GM21360 (cell line): ENCODE measurements at regions not wholly inside any gene's neighbourhood (a gene's known extent, or its start where the extent isn't known, plus 50 kb on each side); places are given as distances from the start of the nearest gene placed in this dataset.
"Not testable (repeated sequence)": the region's sequence is repeated elsewhere in the genome, so short reads cannot be mapped to it uniquely, and the experiment has no call there.

ENCODE experiments used
- ATAC-seq: cut with Tn5 transposase; IDR thresholded peaks from one replicate; pipeline ENCODE4 v1.9.1; 2021; ENCODE audit warnings: mild to moderate bottlenecking, moderate library complexity; ENCODE audit not compliant: unreplicated experiment

DNA sequence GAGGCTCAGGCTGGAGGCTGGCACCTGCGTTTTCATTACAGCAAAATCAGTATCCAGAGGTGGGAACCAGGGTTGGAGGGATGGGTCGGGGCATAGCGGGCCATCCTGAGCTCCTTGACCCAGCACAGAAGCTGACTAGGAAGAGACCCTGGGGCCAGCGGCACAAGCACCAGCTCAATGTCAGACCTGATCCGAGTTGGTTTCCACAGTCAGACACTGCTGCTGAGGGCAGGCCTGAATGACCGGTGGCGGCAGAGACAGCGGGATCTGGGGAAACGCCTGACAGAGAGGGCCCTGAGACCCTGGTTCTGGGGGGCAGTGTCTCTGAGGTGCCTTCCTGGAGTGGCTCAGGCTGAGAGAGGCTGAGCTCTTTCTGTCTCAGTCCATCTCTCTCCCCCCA is 162.0 kb upstream of the C1orf174 start:
- ATAC-seq, result no peak

DNA sequence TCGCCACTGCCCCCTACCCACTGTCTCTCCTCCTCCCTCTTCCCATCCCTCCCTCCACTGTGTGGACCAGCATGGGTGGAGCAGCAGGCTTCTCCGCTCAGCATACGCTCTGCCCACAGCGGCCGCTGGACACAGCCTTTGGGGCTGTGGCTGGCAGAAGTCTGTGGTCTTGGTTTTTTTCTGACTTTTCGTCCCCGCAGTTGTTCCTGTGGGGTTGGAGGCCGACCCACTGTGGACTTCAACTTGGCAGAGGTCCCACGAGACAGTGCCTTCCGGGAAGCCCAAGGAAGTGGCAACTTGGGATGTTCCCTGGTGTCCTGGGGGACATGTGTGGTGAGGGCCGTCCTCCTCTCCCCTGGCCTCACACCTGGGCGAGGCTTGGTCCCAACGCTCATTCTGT is 162.5 kb upstream of the C1orf174 start:
- ATAC-seq, result no peak

DNA sequence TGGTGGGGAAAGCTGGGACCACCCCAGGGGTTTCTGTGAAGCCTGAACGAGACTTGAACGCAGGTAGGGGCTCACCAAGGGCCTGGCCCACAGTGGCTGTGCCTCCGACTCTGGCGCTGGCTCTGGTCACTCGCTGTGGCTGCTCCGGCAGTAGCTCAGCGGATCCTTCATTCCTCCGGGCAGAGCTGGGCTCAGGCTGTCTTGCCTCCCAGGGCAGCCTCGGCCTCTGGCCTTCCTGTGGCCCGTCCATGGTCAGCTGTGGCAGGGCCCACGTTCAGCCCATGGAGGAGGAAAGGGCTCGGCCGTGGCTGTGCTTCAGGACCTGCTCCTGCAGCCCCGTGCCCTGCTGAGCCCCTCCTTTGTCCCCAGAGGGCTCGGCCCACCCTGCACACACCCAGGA is 162.9 kb upstream of the C1orf174 start:
- no peak for ATAC-seq

DNA sequence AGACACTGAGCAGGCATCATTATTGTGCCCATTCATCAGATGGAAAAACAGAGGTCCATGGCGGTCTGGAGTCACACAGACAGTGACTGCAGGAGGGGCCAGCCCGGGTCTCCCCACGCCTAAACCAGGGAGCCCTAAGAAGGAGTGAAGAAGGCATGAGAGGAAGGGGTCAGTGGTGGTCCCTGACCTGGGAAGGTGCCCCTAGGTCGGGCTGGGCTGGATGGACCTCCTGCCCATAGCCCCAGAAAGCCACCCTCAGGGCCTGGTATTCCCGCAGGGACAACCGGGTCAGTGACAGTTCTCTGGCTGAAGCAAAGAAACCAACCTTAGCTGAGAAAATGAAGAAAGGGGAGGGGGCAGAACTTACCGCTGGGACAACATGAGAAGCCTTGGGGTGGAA is 163.4 kb upstream of the C1orf174 start:
- no peak for ATAC-seq

DNA sequence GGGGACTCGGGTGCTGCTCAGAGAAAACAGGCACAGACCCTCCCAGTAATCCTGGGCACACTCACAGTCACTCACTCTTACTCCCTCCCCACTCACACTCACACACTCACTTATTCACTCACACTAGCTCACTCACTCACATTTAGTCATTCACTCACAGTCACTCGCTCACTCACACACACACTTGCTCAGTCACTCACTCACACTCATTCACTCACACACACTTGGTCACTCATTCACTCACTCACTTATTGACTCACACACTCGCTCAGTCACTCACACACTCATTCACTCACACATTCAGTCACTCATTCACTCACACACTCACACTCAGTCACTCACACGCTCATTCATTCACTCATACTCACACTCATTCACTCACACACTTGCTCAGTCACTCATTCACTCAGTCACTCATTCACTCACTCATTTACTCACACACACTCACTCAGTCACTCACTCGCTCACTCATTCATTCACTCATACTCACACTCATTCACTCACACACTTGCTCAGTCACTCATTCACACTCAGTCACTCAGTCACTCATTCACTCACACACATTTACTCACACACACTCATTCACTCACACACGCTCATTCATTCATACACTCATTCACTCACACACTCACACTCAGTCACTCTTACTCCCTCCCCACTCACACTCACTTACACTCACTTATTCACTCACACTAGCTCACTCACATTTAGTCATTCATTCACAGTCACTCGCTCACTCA is 164.2 kb upstream of the C1orf174 start:
- ATAC-seq, result no peak

DNA sequence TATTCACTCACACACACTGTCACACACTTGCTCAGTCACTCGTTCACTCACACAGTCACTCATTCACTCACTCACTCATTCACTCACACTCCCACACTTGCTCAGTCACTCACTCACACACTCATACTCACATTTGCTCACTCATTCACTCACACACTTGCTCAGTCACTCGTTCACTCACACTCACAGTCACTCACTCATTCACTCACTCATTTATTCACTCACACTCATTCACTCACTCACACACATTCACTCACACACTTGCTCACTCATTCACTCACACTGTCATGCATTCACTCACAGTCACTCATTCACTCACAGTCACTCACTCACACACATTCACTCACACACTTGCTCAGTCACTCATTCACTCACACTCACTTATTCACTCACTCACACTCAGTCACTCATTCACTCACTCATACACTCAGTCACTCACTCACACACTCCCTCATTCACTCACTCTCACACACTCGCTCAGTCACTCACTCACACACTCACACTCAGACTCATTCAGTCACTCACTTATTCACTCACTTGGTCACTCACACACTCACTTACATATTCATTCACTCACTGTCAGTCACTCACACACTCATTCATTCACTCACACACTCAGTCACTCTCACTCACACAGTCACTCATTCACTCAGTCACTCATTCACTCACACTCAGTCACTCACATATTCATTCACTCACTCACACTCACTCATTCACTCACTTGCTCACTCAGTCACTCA is 167.0 kb upstream of the C1orf174 start:
- no peak for ATAC-seq

DNA sequence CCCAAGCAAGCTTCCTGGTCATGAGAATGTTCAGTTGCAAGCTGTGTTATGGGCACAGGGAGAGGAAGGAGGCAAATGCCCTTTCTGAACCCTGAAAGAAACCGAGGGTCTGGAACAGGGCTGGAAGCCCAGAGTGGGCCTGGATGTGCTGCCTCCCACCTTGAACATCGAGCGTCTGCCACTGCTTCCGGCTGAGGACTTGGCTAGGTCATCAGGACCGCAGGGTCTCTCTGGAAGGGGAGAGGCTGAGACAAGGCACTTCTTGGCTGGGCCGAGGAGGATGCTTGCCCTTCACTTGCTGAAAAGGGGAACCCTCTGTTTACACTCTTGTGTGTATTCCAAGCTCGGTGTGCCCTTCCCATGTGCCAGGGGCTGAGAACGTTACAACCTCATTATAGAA is 168.0 kb upstream of the C1orf174 start:
- ATAC-seq, result no peak

DNA sequence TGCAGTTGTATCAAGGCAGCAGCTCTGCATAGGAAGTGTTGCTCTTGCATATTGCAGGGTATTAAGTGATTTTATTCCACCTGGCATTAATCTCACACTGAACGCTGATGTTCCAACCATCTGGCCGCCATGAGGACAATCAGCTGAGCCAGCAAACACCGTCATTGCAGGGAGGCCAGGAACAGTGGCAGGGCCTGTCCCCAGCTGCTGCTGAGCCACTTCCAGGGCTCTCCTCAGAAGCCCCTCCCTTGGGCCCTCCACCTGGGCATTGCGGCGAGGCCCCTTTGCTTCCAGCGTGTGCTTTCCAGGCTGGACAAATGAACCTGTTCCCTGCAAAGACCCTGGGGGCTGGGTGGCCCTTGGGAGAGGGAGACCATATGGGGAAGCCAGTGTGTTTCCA is 171.6 kb upstream of the C1orf174 start:
- ATAC-seq, result no peak

DNA sequence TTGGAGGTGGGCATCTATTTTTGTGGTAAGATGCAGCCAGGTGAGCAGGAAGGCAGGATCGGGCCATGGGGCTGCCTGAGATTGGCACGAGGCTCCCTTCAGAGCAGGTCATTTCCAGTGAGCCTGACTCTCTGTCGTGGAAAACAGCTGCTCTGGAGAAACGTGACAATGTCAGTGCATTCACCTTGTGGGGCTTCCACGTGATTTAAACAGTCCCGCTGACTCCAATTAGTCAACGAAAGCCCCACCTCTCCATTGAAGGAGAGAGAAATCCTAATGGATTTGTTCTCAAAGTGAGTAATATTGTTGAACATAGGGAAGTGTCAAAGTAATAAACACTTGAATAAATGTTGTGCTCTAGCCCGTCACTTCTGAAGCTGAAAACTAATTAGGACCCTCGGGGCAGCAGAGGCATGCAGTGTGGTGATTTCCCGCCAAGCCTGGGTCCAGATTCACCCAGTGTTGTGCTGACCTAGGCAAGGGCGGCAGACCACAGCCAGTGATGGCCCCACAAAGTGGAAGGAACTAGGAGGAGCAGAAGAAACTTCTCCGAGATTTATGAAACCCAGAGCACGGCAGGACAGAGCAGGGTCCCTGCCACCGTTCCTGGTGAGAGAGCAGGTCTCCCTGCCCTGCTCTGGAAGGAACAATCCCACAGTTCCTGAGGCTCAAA is 172.5 kb upstream of the C1orf174 start:
- ATAC-seq, result no peak

DNA sequence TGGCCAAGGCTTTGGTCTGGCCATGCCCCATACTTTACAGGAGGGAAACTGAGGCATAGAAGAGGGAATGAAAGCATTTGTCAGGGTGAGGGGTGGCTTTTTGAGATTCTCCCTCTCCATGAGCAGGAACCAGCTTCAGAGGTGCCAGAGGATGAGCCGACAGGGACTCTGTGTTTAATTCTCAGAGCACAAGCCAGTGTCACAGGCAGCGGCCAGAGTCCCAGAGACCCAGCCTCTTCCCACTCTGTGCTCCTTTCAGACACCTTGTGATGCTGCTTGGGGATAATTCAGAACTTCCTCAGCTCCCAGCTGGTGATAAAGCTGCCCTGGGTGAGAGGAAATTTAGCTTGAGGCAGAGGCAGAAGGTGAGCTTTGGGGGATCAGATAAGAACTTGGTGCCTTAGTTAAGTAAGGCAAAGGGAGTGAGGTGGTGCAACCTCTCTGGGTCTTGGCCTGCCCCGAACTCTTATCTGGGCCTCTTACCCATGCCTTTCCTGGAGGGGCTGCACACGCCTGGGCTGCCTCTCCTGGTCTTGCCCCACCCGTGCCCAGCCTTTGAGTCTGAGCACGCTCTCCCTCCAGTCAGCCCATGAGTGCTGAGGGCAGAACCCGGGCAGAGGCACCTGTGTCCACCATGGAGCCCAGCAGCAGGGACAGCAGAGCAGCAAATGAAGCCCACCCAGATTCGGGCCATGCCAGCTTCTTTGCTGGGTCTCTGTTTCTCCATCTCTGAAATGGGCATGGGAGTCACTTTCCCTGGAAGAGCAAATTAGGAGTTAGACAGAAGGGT is 175.6 kb upstream of the C1orf174 start:
- ATAC-seq, result no peak

DNA sequence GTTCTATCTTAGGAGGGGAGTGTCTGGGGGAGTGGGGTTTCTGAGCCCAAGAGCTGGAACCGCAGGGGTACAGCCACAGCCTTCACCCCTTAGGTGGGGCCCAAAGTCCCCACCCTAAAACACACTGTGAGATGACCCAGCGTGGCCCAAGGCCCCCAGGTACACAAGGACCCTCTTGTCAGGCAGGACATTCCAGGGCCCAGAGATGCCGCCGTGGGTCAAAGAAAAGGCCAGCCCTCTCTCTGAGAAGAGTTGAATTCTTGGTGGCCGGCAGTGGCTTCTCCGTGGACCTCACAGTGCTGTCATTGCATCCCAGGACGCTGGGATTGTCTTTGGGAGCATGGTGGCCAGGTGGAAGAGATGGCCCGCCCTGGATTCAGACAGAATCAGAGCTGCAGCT is 176.3 kb upstream of the C1orf174 start:
- no peak for ATAC-seq

DNA sequence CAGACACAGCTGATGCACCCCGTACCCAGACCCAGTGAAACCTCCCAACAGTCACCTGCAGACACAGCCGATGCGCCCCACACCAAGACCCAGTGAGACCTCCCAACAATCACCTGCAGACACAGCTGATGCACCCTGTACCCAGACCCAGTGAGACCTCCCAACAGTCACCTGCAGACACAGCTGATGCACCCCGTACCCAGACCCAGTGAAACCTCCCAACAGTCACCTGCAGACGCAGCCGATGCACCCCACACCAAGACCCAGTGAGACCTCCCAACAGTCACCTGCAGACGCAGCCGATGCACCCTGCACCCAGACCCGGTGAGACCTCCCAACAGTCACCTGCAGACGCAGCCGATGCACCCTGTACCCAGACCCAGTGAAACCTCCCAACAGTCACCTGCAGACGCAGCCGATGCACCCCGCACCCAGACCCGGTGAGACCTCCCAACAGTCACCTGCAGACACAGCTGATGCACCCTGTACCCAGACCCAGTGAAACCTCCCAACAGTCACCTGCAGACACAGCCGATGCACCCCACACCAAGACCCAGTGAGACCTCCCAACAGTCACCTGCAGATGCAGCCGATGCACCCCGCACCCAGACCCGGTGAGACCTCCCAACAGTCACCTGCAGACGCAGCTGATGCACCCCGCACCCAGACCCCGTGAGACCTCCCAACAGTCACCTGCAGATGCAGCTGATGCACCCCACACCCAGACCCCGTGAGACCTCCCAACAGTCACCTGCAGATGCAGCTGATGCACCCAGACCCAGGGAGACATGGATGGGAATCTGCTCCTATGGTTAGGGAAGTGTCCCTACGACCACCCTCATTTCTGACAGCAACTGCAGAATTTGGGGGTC is 178.3 kb upstream of the C1orf174 start:
- not testable (repeated sequence) for ATAC-seq

DNA sequence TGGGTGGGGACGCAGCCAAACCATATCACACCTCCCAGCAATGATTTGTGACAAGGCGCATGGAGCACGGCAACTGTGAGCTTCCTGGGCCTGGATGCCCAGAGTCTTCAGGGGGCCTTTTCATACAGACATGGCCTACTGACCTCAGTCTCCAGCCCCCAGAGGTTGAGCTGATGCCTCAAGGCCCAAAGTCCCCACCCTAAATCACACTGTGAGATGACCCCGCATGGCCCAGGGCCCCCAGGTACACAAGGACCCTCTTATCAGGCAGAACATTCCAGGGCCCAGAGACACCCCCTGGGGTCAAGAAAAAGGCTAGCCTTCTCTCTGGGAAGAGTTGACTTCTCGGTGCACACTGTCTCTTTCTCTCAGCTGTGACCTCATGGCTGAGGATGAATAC is 179.7 kb upstream of the C1orf174 start:
- no peak for ATAC-seq

DNA sequence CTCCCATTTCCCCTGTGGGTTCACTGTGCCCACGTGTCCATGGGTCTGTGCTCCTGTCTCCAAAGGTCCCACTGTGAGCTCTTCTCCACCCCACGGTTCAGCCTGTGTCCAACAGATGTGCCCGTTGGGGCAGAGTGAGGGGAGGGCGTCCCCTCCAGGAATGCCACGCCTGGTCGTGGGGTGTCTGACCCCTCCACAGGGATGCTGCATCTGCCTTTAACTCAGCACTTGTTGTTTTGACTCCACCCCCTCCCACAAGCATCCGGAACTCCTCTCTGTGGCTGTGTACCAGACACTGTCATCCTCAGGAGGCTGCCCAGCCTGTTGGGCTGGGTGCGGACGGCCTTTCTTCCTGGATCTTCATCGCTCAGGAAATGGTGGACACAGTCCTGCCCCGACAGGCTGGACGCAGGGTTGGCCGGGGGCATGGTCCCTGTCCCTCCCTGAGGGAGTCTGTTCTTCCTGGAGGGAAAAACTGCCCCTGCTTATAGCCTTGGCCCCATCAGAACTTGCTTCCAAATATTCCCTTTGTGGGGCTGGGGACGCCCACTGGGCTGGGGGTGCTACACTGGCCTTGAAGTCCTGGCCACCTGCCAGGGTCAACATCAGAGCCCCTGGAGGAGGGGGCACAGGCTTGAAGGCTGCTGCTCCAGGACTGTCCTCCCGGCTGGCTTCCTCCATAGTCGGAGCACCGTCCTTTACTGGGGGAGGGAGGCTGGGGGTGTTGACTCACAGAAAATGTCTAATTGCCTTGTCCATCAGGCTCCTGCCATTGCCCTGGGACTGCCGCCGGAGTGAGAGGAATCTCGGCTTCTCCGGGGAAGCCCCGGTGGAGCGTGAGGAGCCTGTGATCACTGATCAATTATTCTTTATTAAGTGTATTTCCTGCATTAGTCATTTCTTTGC is 182.0 kb upstream of the C1orf174 start:
- ATAC-seq, result no peak

DNA sequence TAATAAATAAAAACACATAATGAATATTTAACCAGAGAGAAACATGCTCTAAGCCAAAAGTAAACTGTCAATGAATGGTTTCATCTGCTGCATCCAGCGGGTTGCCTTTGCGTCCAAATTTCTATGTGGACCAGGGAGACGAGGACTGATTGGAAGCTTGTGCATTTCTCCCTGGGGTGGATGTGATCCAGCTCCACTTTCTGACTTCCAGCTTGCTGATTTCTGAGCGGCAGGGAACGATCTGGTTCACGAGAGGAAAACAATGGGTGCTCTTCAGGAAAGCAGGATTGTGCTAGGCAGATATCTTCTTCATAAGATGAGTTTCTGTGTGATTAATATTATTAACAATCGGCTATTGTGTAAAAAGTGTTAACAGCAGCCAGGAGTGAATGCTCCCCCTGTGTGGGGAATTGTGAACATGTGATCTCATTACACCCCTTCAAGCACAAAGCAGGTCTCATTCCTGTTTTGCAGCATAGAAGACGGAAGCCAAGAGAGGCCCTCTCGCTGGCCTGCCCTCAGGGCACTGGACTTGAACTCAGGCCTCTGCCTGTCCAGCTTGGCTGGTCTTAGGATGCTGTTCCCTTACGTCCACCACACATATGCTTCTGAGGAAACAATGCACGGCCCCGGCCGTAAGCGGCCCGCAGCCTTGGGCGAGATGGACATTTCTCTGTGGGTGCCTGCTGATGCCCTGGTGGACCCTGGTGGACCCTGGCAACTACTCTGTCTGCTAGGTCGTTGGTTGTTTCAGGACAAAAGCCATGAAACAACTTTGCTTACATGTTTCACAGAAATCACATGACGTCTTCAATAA is 183.4 kb upstream of the C1orf174 start:
- no peak for ATAC-seq

DNA sequence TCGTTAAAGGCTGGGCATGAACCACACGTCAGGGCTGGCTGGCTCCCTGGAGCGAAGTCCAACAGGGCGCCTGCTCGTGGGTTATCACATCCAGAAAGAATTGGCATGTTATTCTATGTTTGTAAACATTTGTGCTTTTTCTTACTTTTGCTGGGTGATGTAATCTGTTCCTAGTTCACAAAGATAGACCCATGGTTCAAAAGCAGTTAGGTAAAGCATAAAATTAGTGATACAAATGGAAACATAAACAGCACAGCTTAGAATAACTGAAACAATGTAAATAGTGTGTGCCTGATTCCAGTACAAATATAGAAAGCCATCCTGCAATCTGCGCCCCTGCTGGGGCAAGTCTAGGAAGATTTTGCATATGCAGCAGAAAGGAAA is 184.0 kb upstream of the C1orf174 start:
- ATAC-seq, result no peak

DNA sequence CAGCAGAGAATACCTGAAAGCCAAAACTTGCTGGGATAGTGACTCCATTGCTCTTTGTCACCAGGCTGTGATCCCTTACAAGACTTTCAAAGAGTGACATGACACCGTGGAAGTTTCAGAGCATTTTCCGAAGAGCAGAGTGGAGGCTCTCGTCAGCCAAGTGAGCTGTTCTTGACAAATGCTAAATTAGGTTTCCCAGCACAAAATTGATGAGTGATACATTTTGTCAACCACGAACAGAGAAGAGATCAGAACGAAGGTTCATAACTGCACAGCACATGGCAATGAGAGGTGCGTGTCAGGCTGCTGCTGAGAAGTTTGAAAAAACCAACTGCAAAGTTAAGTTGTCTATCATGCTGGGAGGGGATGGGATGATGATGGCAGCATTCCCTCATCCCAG is 184.4 kb upstream of the C1orf174 start:
- no peak for ATAC-seq

DNA sequence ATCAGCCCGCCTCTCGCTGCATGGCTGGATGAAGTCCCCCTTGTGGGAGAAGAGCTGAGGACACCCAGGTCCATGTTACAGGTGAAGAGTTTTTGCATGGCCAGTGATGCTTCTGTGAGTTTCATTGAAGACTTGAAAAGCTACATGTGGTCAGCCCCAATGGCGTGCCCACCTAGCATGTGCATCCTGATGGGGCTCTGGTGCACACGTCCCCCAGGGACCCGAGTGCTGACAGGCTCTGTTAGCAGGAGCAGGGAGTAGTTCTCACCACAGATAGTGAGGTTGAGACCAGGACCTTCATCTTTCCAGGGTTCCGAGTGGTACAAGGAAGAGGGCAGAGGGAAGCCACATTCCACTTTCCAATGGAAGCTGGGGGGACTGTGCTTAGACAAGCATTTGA is 184.8 kb upstream of the C1orf174 start:
- no peak for ATAC-seq

DNA sequence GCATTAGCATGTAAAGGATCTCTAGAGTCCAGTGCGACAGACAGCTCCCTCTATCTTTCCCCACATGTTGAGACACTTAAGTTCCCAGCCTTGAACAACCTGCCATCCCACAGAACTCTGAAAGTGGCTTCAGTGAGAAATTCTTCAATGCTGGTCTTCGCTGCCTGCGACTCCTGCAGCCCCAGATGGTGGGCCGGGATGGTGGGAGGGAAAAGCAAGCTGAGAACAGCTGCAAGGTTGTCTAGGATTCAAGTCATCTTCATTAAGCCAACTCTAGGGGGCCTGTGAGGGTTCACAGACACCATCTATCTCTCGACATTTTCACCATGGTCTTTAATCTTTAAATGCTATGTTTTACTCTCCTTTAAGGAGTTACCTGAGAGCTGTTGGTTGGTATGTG is 185.5 kb upstream of the C1orf174 start:
- ATAC-seq, result no peak
